ENCODE measurements at regions not wholly inside any gene's neighbourhood (a gene's known extent, or its start where the extent isn't known, plus 50 kb on each side); places are given as distances from the start of the nearest gene placed in this dataset.

DNA sequence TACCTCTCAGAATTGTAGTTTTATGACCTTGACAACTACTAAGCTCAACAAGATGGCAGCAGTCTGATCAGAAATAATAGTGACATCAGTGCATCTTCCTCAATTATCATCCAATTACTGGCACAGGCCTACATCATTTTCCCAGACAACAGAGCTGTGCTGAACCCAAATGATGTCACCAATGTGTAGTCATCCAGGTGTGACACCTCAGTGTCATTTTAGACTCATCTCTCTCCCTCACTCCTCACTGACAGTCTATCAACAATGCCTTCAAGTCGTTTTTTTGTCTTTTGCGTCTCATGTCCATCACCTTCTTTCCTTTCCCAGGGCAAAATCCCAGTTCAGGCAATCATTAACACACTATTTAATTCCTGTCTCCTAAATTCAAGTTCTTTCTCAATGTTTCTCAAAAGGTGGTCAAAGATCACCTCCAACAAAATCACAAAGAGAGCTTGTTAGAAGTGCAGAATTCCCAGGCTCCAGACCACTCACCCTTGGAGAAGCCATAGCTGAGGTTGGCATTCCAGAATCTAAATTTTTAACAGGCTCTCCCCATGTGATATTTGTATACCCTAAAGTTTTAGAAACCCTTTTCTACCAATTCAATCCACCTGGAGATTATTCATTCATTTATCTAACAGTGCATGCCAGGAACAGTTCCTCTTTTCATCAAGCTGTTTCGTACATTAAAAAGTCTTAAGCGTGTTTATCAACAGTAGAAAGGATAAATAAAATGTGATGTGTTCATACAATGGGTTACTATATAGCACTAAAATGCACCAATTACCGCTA lies 125.3 kb upstream of the KLF7 start:
- H3K9ac ChIP-seq (ENCODE audit: low read length): no peak overlapping the region
- no peak for FAIRE-seq
- H3K27ac ChIP-seq (ENCODE audit: low read depth, low read length): no peak overlapping the region
- H3K9me3 ChIP-seq (ENCODE audit: insufficient read depth, low read depth, low read length): no peaks in the 10 kb centered on the region
- H3K4me3 ChIP-seq (ENCODE audit: insufficient read depth, low read depth, low read length): no peak overlapping the region
- no peaks in the 10 kb centered on the region for H3K9me3 Mint-ChIP-seq (ENCODE audit: unreplicated experiment)
- H3K27ac Mint-ChIP-seq (ENCODE audit: unreplicated experiment): no peak overlapping the region
- no peaks in the 10 kb centered on the region for H3K27me3 Mint-ChIP-seq (ENCODE audit: low read depth, unreplicated experiment)
- no peaks in the 10 kb centered on the region for H4K20me1 ChIP-seq (ENCODE audit: insufficient read depth, low read length)
- no peak for DNase-seq (ENCODE audit: low read depth)
- H2AFZ ChIP-seq (ENCODE audit: low read depth, low read length): no peak overlapping the region
- no peaks in the 10 kb centered on the region for H3K27me3 ChIP-seq (ENCODE audit: insufficient read depth, low read length)
- no peak overlapping the region for H3K4me3 Mint-ChIP-seq (ENCODE audit: unreplicated experiment)
- TF ChIP-seq, protein P1, sequence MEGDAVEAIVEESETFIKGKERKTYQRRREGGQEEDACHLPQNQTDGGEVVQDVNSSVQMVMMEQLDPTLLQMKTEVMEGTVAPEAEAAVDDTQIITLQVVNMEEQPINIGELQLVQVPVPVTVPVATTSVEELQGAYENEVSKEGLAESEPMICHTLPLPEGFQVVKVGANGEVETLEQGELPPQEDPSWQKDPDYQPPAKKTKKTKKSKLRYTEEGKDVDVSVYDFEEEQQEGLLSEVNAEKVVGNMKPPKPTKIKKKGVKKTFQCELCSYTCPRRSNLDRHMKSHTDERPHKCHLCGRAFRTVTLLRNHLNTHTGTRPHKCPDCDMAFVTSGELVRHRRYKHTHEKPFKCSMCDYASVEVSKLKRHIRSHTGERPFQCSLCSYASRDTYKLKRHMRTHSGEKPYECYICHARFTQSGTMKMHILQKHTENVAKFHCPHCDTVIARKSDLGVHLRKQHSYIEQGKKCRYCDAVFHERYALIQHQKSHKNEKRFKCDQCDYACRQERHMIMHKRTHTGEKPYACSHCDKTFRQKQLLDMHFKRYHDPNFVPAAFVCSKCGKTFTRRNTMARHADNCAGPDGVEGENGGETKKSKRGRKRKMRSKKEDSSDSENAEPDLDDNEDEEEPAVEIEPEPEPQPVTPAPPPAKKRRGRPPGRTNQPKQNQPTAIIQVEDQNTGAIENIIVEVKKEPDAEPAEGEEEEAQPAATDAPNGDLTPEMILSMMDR (IDR thresholded peaks at IDR 0.05; ENCODE audit: insufficient read depth, low read depth, low read length): no peak
- TF ChIP-seq EZH2 (IDR thresholded peaks at IDR 0.05; ENCODE audit: insufficient read depth, low read length): no peak
- no peak overlapping the region for H3K4me2 ChIP-seq (ENCODE audit: low read length)
- no peaks in the 10 kb centered on the region for H3K79me2 ChIP-seq (ENCODE audit: insufficient read depth, low read length)
- no peaks in the 10 kb centered on the region for H3K4me1 ChIP-seq (ENCODE audit: insufficient read depth, low read length)
- no peaks in the 10 kb centered on the region for H3K36me3 ChIP-seq (ENCODE audit: insufficient read depth, low read length)
- H3K4me1 Mint-ChIP-seq (ENCODE audit: low read depth, unreplicated experiment): no peaks in the 10 kb centered on the region
- H3K36me3 Mint-ChIP-seq (ENCODE audit: low read depth, unreplicated experiment): no peaks in the 10 kb centered on the region

DNA sequence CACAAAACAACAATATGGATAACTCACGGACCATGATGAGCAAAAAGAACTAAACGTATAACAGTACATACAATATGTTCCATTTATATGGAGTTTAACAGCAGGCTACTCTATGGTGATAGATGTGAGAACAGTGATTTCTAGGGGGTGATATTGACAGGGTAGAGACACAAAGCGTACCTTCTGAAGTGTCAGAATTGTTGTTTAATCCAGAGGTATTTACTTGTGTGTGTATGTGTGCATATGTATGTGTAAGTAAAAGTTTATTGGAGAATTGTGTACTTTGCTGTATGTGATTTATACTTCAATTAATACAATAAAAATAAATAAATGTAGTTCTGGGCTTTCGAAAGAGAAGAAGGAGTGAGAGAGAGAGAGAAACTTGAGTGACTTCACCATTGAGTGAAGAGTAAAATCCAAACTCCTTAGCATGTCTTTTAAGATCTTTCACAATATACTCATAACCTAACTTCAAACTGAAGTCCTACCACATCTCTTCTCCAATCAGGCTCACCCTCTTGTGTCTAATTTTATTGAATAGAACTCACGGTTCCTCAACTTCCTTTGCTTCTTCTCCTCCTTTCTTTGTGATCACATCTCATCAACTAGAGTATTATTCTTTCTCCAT lies 126.0 kb upstream of the KLF7 start:
- H3K79me2 ChIP-seq (ENCODE audit: insufficient read depth, low read length): no peaks in the 10 kb centered on the region
- no peak overlapping the region for H2AFZ ChIP-seq (ENCODE audit: low read depth, low read length)
- no peak for FAIRE-seq
- no peaks in the 10 kb centered on the region for H3K36me3 ChIP-seq (ENCODE audit: insufficient read depth, low read length)
- no peaks in the 10 kb centered on the region for H3K4me1 ChIP-seq (ENCODE audit: insufficient read depth, low read length)
- H3K4me3 ChIP-seq (ENCODE audit: insufficient read depth, low read depth, low read length): no peak overlapping the region
- H3K9me3 Mint-ChIP-seq (ENCODE audit: unreplicated experiment): no peaks in the 10 kb centered on the region
- no peaks in the 10 kb centered on the region for H3K36me3 Mint-ChIP-seq (ENCODE audit: low read depth, unreplicated experiment)
- no peaks in the 10 kb centered on the region for H3K27me3 ChIP-seq (ENCODE audit: insufficient read depth, low read length)
- H4K20me1 ChIP-seq (ENCODE audit: insufficient read depth, low read length): no peaks in the 10 kb centered on the region
- H3K27ac Mint-ChIP-seq (ENCODE audit: unreplicated experiment): no peak overlapping the region
- DNase-seq (ENCODE audit: low read depth): no peak
- H3K4me2 ChIP-seq (ENCODE audit: low read length): no peak overlapping the region
- no peak for TF ChIP-seq EZH2 (IDR thresholded peaks at IDR 0.05; ENCODE audit: insufficient read depth, low read length)
- TF ChIP-seq, protein P1 (IDR thresholded peaks at IDR 0.05; ENCODE audit: insufficient read depth, low read depth, low read length): no peak
- no peaks in the 10 kb centered on the region for H3K27me3 Mint-ChIP-seq (ENCODE audit: low read depth, unreplicated experiment)
- H3K9ac ChIP-seq (ENCODE audit: low read length): no peak overlapping the region
- no peaks in the 10 kb centered on the region for H3K9me3 ChIP-seq (ENCODE audit: insufficient read depth, low read depth, low read length)
- H3K27ac ChIP-seq (ENCODE audit: low read depth, low read length): no peak overlapping the region
- H3K4me3 Mint-ChIP-seq (ENCODE audit: unreplicated experiment): no peak overlapping the region
- peaks cover 3% of the 10 kb centered on the region for H3K4me1 Mint-ChIP-seq (ENCODE audit: low read depth, unreplicated experiment)
